Fibroblast of pulmonary artery (primary cell): ENCODE measurements at regions not wholly inside any gene's neighbourhood (a gene's known extent, or its start where the extent isn't known, plus 50 kb on each side); places are given as distances from the start of the nearest gene placed in this dataset.

Experiments used
- DNase-seq: peaks from one replicate; pipeline ENCODE4 v3.0.0-alpha.2; 2010; ENCODE audit warnings: low read depth
- H3K4me3 ChIP-seq: replicated peaks from 2 replicates; pipeline ENCODE4 v1.5.1; 2011; ENCODE audit warnings: low read depth, mild to moderate bottlenecking, control low read depth, low read length, moderate library complexity
- TF ChIP-seq, protein P1 (sequence below): IDR thresholded peaks from 2 replicates; pipeline ENCODE4 v1.5.1; 2011; ENCODE audit warnings: mild to moderate bottlenecking, control low read depth, low read length, inconsistent platforms; ENCODE audit errors: missing control alignments

- DNase-seq, result no peak
- TF ChIP-seq, protein P1, sequence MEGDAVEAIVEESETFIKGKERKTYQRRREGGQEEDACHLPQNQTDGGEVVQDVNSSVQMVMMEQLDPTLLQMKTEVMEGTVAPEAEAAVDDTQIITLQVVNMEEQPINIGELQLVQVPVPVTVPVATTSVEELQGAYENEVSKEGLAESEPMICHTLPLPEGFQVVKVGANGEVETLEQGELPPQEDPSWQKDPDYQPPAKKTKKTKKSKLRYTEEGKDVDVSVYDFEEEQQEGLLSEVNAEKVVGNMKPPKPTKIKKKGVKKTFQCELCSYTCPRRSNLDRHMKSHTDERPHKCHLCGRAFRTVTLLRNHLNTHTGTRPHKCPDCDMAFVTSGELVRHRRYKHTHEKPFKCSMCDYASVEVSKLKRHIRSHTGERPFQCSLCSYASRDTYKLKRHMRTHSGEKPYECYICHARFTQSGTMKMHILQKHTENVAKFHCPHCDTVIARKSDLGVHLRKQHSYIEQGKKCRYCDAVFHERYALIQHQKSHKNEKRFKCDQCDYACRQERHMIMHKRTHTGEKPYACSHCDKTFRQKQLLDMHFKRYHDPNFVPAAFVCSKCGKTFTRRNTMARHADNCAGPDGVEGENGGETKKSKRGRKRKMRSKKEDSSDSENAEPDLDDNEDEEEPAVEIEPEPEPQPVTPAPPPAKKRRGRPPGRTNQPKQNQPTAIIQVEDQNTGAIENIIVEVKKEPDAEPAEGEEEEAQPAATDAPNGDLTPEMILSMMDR, result no peak
- no peak overlapping the region for H3K4me3 ChIP-seq
Observed at GRCh38 chr22:48600171-48600570, 1227.5 kb downstream of the BRD1 start.

GRCh38 chr22:48599346-48599745 is 1228.3 kb downstream of the BRD1 start:
- no peak for DNase-seq
- TF ChIP-seq, protein P1, result no peak
- H3K4me3 ChIP-seq, result no peak overlapping the region

- TF ChIP-seq, protein P1, result no peak
- no peak overlapping the region for H3K4me3 ChIP-seq
- DNase-seq, result no peak
Observed at GRCh38 chr22:48596111-48596850, 1231.4 kb downstream of the BRD1 start.

GRCh38 chr22:48595511-48595905 is 1232.2 kb downstream of the BRD1 start:
- DNase-seq, result no peak
- no peak overlapping the region for H3K4me3 ChIP-seq
- TF ChIP-seq, protein P1, result no peak

DNA sequence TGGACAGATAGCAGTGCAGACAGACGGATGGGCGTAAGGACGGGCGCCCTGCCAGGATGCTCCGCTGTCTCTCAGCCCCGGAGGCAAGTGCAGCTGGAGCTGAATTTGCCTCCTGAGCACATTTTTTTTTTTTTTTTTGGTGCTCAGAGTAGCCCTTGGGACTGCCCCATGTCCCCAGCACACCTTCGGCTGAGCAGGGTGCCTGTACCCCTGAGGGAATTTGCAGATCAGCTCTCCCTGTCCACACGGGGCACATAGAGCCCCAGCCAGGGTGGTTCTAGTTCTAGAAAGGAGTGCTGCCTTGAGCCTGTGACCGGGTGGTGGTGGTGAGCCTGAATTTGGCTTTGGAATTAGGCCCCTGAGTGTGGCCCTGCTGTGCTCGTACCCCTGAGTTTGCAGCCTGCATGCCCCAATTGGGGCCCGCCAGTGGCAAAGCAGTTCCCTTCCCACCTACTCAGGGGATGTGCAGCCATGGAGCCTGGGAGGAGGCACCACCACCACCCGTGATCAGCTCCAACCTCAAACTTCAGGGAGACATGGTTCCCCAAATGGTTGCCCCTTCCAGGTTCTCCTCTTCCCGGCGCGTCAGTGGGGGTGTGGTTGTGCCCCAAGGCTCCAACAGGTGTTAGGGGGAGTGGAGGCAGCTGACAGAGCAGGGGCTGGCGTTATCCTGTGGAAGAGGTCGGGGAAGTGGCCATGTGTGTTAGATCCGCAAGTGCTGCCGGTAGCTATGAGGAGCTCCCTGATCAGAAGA is 1232.7 kb downstream of the BRD1 start:
- no peak overlapping the region for H3K4me3 ChIP-seq
- DNase-seq, result no peak
- TF ChIP-seq, protein P1, result no peak

- TF ChIP-seq, protein P1, result no peak
- no peak for DNase-seq
- no peak overlapping the region for H3K4me3 ChIP-seq
Observed at GRCh38 chr22:48594016-48594756, 1233.5 kb downstream of the BRD1 start.
